ENCODE measurements at regions not wholly inside any gene's neighbourhood (a gene's known extent, or its start where the extent isn't known, plus 50 kb on each side); places are given as distances from the start of the nearest gene placed in this dataset.

DNA sequence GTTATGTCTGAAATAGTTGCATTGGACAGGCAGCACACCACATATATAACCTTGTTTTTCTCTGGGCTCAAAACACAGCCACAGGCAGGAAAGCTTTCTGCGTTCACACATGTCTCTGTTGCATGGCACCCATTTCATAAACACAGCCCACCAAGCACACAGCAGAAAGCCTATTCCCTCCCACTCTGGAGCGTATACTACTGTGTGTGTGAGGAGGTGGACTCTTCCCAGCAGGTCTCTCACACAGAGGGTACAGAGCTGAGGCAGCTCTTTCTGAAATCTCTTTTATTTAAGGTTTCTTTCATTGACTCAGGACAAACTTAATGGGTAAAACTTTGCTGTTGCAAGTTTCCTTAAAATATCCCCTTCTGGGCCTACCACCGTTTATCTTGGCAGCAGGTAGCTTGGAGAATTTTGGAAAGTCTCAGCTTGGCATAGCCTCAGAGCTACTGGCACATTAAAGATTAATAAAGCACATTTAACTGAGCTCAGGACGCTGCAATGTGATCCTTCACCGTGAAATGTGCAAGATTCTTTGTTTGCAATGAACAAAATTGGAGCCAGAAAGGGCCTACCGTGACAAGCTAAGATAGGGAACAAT lies 105.1 kb upstream of the NCKAP5 start:
- DNase-seq: no peak
- peaks cover 5% of the 10 kb centered on the region for H3K9me3 Mint-ChIP-seq
- peaks cover 4% of the 10 kb centered on the region for H3K27me3 Mint-ChIP-seq (ENCODE audit: low read depth)
- H3K4me3 Mint-ChIP-seq: no peak overlapping the region
- intact Hi-C loops (cut with micrococcal nuclease): no loop called here
- H3K27ac Mint-ChIP-seq: no peak overlapping the region
- no peaks in the 10 kb centered on the region for H3K4me1 Mint-ChIP-seq (ENCODE audit: low read depth)
- CTCF ChIA-PET: no interaction called here
- no peaks in the 10 kb centered on the region for H3K36me3 Mint-ChIP-seq (ENCODE audit: low read depth)

DNA sequence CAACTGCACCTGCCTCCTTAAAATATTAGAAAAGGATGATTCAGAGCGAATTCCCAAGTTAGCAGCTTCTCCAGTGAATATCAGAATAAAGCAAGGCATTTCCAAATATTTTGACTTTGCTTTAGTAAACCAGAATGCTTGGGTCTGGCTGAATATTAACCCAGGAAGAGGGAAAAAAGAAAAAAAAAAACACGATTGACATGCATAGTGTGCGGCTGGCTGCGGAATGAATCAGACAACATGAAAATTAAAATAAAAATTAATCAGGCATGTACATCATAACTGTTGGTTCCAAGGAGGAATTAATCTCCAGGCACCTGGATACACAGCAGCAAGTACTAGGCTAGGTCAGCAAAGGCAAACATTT lies 105.8 kb upstream of the NCKAP5 start:
- no peak for DNase-seq
- CTCF ChIA-PET: no interaction called here
- H3K36me3 Mint-ChIP-seq (ENCODE audit: low read depth): no peaks in the 10 kb centered on the region

GRCh38 chr2:133674433-133675331 lies 106.4 kb upstream of the NCKAP5 start:
- Mint-ChIP-seq H3K27ac (no peak overlapping the region), H3K9me3 (peaks cover 2% of the 10 kb centered on the region), H3K36me3 (ENCODE audit: low read depth) (no peaks in the 10 kb centered on the region), H3K27me3 (ENCODE audit: low read depth) (peaks cover 4% of the 10 kb centered on the region), H3K4me1 (ENCODE audit: low read depth) (no peaks in the 10 kb centered on the region), H3K4me3 (no peak overlapping the region)
- CTCF ChIA-PET: no interaction called here
- intact Hi-C loops (cut with micrococcal nuclease): no loop called here
- no peak for DNase-seq

More for the DNA sequence above, 105.8 kb upstream of the NCKAP5 start:
- Mint-ChIP-seq H3K27ac (no peak overlapping the region), H3K4me1 (ENCODE audit: low read depth) (no peaks in the 10 kb centered on the region), H3K9me3 (peaks cover 3% of the 10 kb centered on the region), H3K4me3 (no peak overlapping the region), H3K27me3 (ENCODE audit: low read depth) (peaks cover 4% of the 10 kb centered on the region)
- intact Hi-C loops (cut with micrococcal nuclease): no loop called here

- no peak for DNase-seq
Measured at GRCh38 chr2:133676392-133677130, 108.3 kb upstream of the NCKAP5 start.

DNA sequence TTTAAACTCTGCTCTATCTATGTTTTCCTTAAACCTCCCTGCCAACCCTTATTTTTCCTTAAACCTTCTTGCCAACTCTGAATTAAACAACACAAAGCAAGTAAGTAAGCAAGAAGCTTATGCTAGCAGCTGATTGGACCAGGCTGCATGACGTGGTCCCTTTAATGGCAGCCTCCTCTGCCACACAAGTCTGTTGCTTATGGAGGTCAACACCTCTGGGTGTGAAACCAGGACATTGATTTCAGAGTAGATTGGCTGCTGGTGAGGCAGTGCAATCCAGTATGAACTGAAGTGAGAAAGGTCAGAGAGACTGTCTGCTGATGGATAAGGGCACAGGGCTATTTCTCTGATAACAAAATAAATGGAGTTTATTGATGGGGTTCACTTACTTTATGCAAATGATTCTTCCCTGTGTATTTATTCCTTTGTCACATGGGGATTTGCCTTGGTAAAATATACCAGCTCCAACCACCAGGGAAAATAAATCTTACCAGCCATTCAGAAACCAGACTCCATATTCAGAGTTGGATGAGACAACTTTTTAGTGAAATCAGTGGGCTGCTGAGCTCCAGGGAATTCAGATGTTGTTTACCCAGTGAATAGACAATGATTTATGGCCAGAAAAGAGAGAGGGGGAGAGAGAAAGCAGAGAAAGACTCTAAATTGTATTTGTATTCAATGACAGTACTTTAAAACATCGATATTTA lies 112.2 kb upstream of the NCKAP5 start:
- CTCF ChIA-PET: no interaction called here
- no peaks in the 10 kb centered on the region for H3K4me1 Mint-ChIP-seq (ENCODE audit: low read depth)
- intact Hi-C loops (cut with micrococcal nuclease): no loop called here
- no peak for DNase-seq
- peaks cover 2% of the 10 kb centered on the region for H3K27me3 Mint-ChIP-seq (ENCODE audit: low read depth)
- no peaks in the 10 kb centered on the region for H3K36me3 Mint-ChIP-seq (ENCODE audit: low read depth)
- peaks cover 2% of the 10 kb centered on the region for H3K9me3 Mint-ChIP-seq
- H3K27ac Mint-ChIP-seq: no peak overlapping the region
- no peak overlapping the region for H3K4me3 Mint-ChIP-seq

More at GRCh38 chr2:133676392-133677130, 108.3 kb upstream of the NCKAP5 start:
- intact Hi-C loops (cut with micrococcal nuclease): no loop called here
- no peak overlapping the region for H3K27ac Mint-ChIP-seq
- no peaks in the 10 kb centered on the region for H3K36me3 Mint-ChIP-seq (ENCODE audit: low read depth)
- peaks cover 4% of the 10 kb centered on the region for H3K27me3 Mint-ChIP-seq (ENCODE audit: low read depth)
- CTCF ChIA-PET: no interaction called here
- no peak overlapping the region for H3K4me3 Mint-ChIP-seq
- peaks cover 2% of the 10 kb centered on the region for H3K9me3 Mint-ChIP-seq
- no peaks in the 10 kb centered on the region for H3K4me1 Mint-ChIP-seq (ENCODE audit: low read depth)

DNA sequence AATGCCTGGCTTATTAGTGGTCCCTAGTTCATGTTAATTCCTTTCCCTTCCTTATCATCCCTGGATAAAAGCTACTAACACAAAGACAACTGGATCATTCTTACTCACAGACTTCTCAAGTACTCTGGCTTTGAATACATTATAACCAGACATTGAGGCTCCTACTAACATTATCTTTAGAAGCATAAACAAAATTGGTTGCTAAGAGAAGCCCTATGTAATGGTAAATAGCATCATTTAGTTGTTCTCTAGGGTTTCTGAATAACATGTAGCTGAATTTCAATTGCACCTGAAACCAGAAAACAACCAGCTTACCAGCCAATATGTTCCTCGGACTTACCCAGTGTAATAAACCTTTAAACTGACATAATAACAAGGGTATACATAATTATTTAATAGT lies 114.1 kb upstream of the NCKAP5 start:
- H3K27ac Mint-ChIP-seq: no peak overlapping the region
- H3K36me3 Mint-ChIP-seq (ENCODE audit: low read depth): no peaks in the 10 kb centered on the region
- DNase-seq: no peak
- intact Hi-C loops (cut with micrococcal nuclease): no loop called here
- CTCF ChIA-PET: no interaction called here
- H3K9me3 Mint-ChIP-seq: peaks cover 2% of the 10 kb centered on the region
- no peaks in the 10 kb centered on the region for H3K27me3 Mint-ChIP-seq (ENCODE audit: low read depth)
- H3K4me3 Mint-ChIP-seq: no peak overlapping the region
- H3K4me1 Mint-ChIP-seq (ENCODE audit: low read depth): no peaks in the 10 kb centered on the region

DNA sequence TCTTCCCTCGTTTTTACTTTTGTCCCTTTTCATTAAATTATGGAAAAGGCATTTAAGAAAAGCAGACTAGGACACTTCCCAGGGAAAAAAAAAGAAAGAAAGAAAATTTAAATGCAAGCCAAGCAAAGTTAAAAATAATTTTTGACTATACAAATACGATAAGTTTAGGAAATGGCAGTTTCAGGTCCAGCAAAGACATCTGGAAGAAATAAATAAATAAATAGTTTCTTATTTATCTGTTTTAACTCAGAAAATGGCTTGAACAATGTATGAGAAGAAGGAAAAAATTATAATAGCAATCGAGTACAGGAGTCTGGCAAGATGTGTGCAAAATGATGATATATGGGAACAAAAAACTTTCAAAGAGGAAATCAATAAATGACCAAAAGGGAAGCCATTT lies 114.6 kb upstream of the NCKAP5 start:
- no peak for DNase-seq
- H3K4me3 Mint-ChIP-seq: no peak overlapping the region
- H3K36me3 Mint-ChIP-seq (ENCODE audit: low read depth): no peaks in the 10 kb centered on the region
- no peak overlapping the region for H3K27ac Mint-ChIP-seq
- CTCF ChIA-PET: no interaction called here
- H3K9me3 Mint-ChIP-seq: peaks cover 2% of the 10 kb centered on the region
- intact Hi-C loops (cut with micrococcal nuclease): no loop called here
- no peaks in the 10 kb centered on the region for H3K27me3 Mint-ChIP-seq (ENCODE audit: low read depth)
- H3K4me1 Mint-ChIP-seq (ENCODE audit: low read depth): no peaks in the 10 kb centered on the region

DNA sequence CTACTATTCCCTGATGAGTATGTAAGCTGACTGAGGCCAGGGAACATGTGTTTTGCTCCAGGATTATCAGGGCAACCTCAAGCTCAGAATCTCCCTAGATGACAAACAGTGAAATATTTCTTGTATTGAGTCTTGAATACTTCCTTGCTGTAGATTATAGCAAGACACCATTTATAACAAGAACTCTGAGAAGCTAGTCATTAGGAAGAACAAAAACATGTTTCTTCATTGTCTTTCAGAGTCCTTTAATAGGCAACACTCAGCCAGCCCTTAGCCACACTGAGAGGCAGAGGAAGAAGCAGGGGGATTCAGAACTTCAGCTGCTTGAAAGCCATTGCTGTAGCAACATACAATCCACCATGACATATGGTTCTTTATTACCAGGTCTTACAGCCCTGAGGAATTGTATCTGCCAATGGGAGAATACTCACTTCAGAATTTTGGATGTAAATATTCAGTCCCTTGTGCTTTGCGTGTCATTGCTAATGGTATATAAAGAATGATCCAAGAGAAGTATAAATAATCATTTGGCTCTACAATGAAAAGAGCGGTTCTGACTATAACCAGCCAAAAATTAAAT lies 117.5 kb upstream of the NCKAP5 start:
- H3K27ac Mint-ChIP-seq: no peak overlapping the region
- H3K36me3 Mint-ChIP-seq (ENCODE audit: low read depth): no peaks in the 10 kb centered on the region
- H3K4me1 Mint-ChIP-seq (ENCODE audit: low read depth): no peaks in the 10 kb centered on the region
- CTCF ChIA-PET: no interaction called here
- H3K4me3 Mint-ChIP-seq: no peak overlapping the region
- no peaks in the 10 kb centered on the region for H3K27me3 Mint-ChIP-seq (ENCODE audit: low read depth)
- intact Hi-C loops (cut with micrococcal nuclease): no loop called here
- no peak for DNase-seq
- H3K9me3 Mint-ChIP-seq: no peaks in the 10 kb centered on the region

DNA sequence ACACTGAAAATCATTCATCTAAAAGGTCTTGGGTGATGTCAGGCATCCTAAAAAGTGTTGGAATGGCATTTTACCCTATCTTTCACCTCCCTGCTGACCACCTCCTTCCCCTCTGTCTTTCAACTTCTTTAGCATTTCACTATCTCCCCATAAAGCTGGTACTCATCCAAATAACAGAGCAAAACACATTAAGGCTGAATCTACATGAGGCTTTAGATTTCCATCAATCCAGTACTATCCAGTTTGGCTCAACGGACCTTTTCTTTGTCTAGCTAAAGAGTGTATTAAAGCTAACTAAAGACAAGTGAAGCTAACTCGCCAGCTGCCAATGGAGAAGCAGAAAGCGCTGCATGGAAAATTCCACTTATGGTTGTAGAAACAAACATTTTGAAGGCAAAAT lies 122.5 kb upstream of the NCKAP5 start:
- CTCF ChIA-PET: no interaction called here
- DNase-seq: no peak
- intact Hi-C loops (cut with micrococcal nuclease): no loop called here
- Mint-ChIP-seq H3K9me3 (no peaks in the 10 kb centered on the region), H3K4me3 (no peak overlapping the region), H3K27ac (no peak overlapping the region), H3K4me1 (ENCODE audit: low read depth) (no peaks in the 10 kb centered on the region), H3K36me3 (ENCODE audit: low read depth) (no peaks in the 10 kb centered on the region), H3K27me3 (ENCODE audit: low read depth) (no peaks in the 10 kb centered on the region)

DNA sequence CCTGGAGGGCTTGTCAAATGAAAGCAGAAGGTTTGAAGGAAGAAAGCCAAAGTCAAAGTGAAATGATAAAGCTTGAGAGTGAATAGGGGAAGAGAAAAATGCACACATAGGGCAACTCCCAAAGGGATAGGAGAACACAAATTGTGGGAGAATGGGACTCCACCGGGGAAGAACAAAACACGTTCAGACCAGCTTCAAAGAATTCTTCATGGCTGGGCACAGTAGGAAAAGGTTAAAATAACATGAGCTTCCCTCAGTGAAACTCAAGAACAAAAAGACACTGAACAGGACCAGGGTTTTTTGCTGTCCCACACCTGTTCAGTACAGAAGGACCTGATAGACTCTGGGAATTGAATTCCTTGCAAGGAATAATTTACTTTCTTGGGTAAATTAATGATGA lies 123.1 kb upstream of the NCKAP5 start:
- Mint-ChIP-seq H3K4me3 (no peak overlapping the region), H3K27me3 (ENCODE audit: low read depth) (no peaks in the 10 kb centered on the region), H3K9me3 (no peaks in the 10 kb centered on the region), H3K36me3 (ENCODE audit: low read depth) (no peaks in the 10 kb centered on the region), H3K27ac (no peak overlapping the region), H3K4me1 (ENCODE audit: low read depth) (no peaks in the 10 kb centered on the region)
- DNase-seq: no peak
- CTCF ChIA-PET: no interaction called here
- intact Hi-C loops (cut with micrococcal nuclease): no loop called here

- intact Hi-C loops (cut with micrococcal nuclease): no loop called here
- CTCF ChIA-PET: no interaction called here
- DNase-seq: no peak
- no peak overlapping the region for H3K4me3 Mint-ChIP-seq
- peaks cover 4% of the 10 kb centered on the region for H3K9me3 Mint-ChIP-seq
- H3K27me3 Mint-ChIP-seq (ENCODE audit: low read depth): no peaks in the 10 kb centered on the region
- H3K36me3 Mint-ChIP-seq (ENCODE audit: low read depth): no peaks in the 10 kb centered on the region
- H3K27ac Mint-ChIP-seq: no peak overlapping the region
- H3K4me1 Mint-ChIP-seq (ENCODE audit: low read depth): no peaks in the 10 kb centered on the region
Measured at GRCh38 chr2:133705287-133705686, 137.0 kb upstream of the NCKAP5 start.

DNA sequence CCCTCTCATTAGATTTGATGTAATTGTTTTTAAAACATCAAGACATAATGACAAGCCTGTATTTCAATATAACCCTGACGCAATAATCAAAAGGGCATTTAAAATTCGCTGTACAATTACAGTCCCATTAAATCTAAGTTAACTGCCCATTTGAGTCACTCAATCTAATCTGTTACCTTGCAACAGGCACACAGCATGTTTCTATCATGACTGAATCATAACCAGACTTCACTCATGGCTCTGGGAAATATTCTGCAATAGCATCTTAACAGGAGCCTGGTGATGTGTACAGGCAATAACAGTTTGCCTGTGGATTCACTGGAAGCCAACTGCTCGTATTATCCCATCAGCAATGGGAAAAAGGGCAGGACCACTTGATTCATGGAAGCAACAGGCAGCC lies 142.3 kb upstream of the NCKAP5 start:
- intact Hi-C loops (cut with micrococcal nuclease): no loop called here
- no peak overlapping the region for H3K4me3 Mint-ChIP-seq
- peaks cover 4% of the 10 kb centered on the region for H3K9me3 Mint-ChIP-seq
- CTCF ChIA-PET: interaction anchor here (1.6 kb wide), 1 partner anchor 18 kb away, joined by 4 read pairs; no protein-coding TSS in a partner anchor
- no peak overlapping the region for H3K27ac Mint-ChIP-seq
- H3K27me3 Mint-ChIP-seq (ENCODE audit: low read depth): peaks cover 6% of the 10 kb centered on the region
- H3K36me3 Mint-ChIP-seq (ENCODE audit: low read depth): no peaks in the 10 kb centered on the region
- DNase-seq: no peak
- H3K4me1 Mint-ChIP-seq (ENCODE audit: low read depth): no peaks in the 10 kb centered on the region

All from activated naive CD4-positive, alpha-beta T cell treated with anti-CD3 and anti-CD28 coated beads for 36 hours (primary cell).